ENCODE measurements at regions not wholly inside any gene's neighbourhood (a gene's known extent, or its start where the extent isn't known, plus 50 kb on each side); places are given as distances from the start of the nearest gene placed in this dataset.

DNA sequence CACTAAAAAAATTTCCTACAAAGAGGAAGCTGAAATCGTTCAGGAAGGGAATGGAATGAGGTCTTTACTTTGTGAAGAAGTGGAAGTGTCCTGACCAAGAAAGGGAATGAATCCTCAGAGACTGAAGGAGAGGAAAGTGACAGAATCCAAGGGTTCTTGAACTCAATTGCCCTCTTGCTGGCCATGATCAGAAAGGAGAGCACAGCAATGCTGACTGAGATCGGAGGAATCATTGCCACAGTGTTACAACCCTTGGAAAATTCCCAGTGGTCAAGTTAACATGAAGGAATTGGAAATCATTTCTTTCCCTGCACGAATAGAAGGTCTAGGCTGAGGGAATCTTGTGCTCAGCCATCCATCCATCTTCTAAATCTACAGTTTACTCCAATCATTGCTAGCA, 190.0 kb upstream of the NEIL3 start:
- TF ChIP-seq, protein P1, sequence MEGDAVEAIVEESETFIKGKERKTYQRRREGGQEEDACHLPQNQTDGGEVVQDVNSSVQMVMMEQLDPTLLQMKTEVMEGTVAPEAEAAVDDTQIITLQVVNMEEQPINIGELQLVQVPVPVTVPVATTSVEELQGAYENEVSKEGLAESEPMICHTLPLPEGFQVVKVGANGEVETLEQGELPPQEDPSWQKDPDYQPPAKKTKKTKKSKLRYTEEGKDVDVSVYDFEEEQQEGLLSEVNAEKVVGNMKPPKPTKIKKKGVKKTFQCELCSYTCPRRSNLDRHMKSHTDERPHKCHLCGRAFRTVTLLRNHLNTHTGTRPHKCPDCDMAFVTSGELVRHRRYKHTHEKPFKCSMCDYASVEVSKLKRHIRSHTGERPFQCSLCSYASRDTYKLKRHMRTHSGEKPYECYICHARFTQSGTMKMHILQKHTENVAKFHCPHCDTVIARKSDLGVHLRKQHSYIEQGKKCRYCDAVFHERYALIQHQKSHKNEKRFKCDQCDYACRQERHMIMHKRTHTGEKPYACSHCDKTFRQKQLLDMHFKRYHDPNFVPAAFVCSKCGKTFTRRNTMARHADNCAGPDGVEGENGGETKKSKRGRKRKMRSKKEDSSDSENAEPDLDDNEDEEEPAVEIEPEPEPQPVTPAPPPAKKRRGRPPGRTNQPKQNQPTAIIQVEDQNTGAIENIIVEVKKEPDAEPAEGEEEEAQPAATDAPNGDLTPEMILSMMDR (IDR thresholded peaks at IDR 0.05; ENCODE audit: insufficient read depth, low read depth, low read length): no peak
- H3K36me3 ChIP-seq (ENCODE audit: control insufficient read depth, insufficient read depth, low read length): no peaks in the 10 kb centered on the region
- H3K4me3 ChIP-seq (ENCODE audit: low read depth, low read length): no peak overlapping the region
- no peak for DNase-seq (ENCODE audit: low read depth)
- ChIA-PET POLR2A (no interaction called here), CTCF (interaction anchor here (0.9 kb wide), 1 partner anchor 216 kb away, joined by 3 read pairs; no protein-coding TSS in a partner anchor)
- no peaks in the 10 kb centered on the region for H3K27me3 ChIP-seq (ENCODE audit: control insufficient read depth, insufficient read depth, low read length)

DNA sequence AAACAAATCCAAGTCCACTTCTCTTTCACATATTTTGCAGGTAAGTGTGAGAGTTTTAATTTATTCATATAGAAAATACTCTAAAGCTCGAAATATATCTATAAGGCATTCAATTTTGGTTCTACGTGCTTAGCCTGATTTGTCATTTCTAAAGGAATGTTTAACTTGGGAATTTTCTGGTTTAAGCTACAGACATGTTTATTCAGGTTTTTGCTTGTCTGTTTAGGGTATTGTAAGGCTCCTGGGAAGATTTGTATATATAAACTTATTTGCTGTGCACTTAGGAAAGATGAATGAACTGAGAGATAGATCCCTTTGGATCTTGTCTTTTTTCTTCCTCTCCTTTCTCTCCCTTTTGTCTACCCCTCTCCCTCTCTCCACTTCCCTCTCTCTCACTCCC, 185.9 kb upstream of the NEIL3 start:
- Histone ChIP-seq H3K4me3 (ENCODE audit: low read depth, low read length) (no peak overlapping the region), H3K27me3 (ENCODE audit: control insufficient read depth, insufficient read depth, low read length) (no peaks in the 10 kb centered on the region), H3K36me3 (ENCODE audit: control insufficient read depth, insufficient read depth, low read length) (no peaks in the 10 kb centered on the region)
- DNase-seq (ENCODE audit: low read depth): no peak
- TF ChIP-seq, protein P1 (IDR thresholded peaks at IDR 0.05; ENCODE audit: insufficient read depth, low read depth, low read length): no peak
- ChIA-PET POLR2A (no interaction called here), CTCF (no interaction called here)

DNA sequence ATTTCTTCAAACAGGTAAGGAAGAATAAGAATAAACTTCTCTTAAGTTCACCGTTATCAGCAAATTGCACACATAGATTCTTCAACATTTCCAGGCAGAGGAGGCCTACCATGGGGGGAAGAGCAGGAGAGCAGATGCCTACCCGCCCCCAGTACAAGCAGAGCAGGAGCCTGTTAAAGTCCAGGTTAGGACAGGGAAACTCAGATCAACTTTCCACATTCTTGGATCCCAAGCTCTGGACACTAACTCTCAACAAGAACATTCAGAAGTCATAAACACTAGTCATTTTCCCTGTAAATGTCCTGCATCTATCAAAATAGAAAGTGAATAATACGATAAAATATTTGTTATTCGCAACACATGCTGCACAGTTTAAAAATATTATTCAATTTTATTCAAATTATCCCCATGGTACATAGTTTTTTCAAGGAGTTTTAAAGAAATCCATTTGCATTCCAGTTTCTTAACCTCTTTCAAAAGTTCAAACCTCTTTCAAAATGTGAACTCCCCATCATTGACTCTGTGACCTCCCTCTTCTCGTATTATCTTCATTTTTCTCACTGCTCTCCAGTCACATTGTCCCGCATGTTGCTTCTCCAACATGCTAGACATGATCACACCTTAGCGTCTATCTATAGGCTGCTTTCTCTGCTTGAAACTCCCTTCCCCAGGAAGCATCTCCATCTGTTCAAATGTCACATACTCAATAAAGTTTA, 185.2 kb upstream of the NEIL3 start:
- ChIA-PET CTCF (no interaction called here), POLR2A (no interaction called here)
- Histone ChIP-seq H3K36me3 (ENCODE audit: control insufficient read depth, insufficient read depth, low read length) (no peaks in the 10 kb centered on the region), H3K4me3 (ENCODE audit: low read depth, low read length) (no peak overlapping the region), H3K27me3 (ENCODE audit: control insufficient read depth, insufficient read depth, low read length) (no peaks in the 10 kb centered on the region)
- TF ChIP-seq, protein P1 (IDR thresholded peaks at IDR 0.05; ENCODE audit: insufficient read depth, low read depth, low read length): no peak
- no peak for DNase-seq (ENCODE audit: low read depth)

- Histone ChIP-seq H3K36me3 (ENCODE audit: control insufficient read depth, insufficient read depth, low read length) (no peaks in the 10 kb centered on the region), H3K27me3 (ENCODE audit: control insufficient read depth, insufficient read depth, low read length) (no peaks in the 10 kb centered on the region), H3K4me3 (ENCODE audit: low read depth, low read length) (no peak overlapping the region)
- POLR2A ChIA-PET: no interaction called here
- CTCF ChIA-PET: no interaction called here
- DNase-seq (ENCODE audit: low read depth): no peak
- TF ChIP-seq, protein P1 (IDR thresholded peaks at IDR 0.05; ENCODE audit: insufficient read depth, low read depth, low read length): no peak
Observed at GRCh38 chr4:177125656-177126055, 184.0 kb upstream of the NEIL3 start.

GRCh38 chr4:177127658-177128057, 182.0 kb upstream of the NEIL3 start:
- ChIA-PET POLR2A (no interaction called here), CTCF (no interaction called here)
- no peak overlapping the region for H3K4me3 ChIP-seq (ENCODE audit: low read depth, low read length)
- DNase-seq (ENCODE audit: low read depth): no peak
- no peaks in the 10 kb centered on the region for H3K36me3 ChIP-seq (ENCODE audit: control insufficient read depth, insufficient read depth, low read length)
- no peaks in the 10 kb centered on the region for H3K27me3 ChIP-seq (ENCODE audit: control insufficient read depth, insufficient read depth, low read length)
- TF ChIP-seq, protein P1 (IDR thresholded peaks at IDR 0.05; ENCODE audit: insufficient read depth, low read depth, low read length): no peak
